Keratinocyte (primary cell): ENCODE measurements at regions not wholly inside any gene's neighbourhood (a gene's known extent, or its start where the extent isn't known, plus 50 kb on each side); places are given as distances from the start of the nearest gene placed in this dataset.

Experiments used
- DNase-seq: peaks from one replicate; pipeline ENCODE4 v3.0.0-alpha.2; 2011; ENCODE audit warnings: low read depth, missing footprints, low spot score
- FAIRE-seq: peaks from 2 replicates; lab custom pipeline; 2011; peaks lifted over from hg19 to GRCh38; lab: Jason Lieb, UNC
- H2AFZ ChIP-seq: 2 replicates; pipeline ENCODE4 v1.6.0; 2012; ENCODE audit warnings: low read length, control low read depth, inconsistent platforms; ENCODE audit not compliant: control insufficient read depth
- H3K27ac ChIP-seq: 2 replicates; pipeline ENCODE4 v1.5.1; 2011; ENCODE audit warnings: low read length; ENCODE audit not compliant: control insufficient read depth, insufficient read depth
- H3K27me3 ChIP-seq: 3 replicates; pipeline ENCODE4 v1.6.0; 2011; ENCODE audit warnings: low read length; ENCODE audit not compliant: control insufficient read depth, insufficient read depth; ENCODE audit errors: extremely low read depth
- H3K36me3 ChIP-seq, 2 experiments: 2 replicates in 1 of 2; 3 replicates in 1 of 2; pipeline ENCODE4 v1.5.1; 2011; ENCODE audit warnings: low read length in 2 of 2, mild to moderate bottlenecking in 1 of 2; ENCODE audit not compliant: control insufficient read depth in 2 of 2, insufficient read depth in 2 of 2; ENCODE audit errors: extremely low read depth in 1 of 2
- H3K4me1 ChIP-seq: 3 replicates; pipeline ENCODE4 v1.5.1; 2011; ENCODE audit warnings: low read length; ENCODE audit not compliant: control insufficient read depth, insufficient read depth; ENCODE audit errors: extremely low read depth
- H3K4me2 ChIP-seq: 3 replicates; pipeline ENCODE4 v1.6.0; 2011; ENCODE audit warnings: low read depth, low read length; ENCODE audit not compliant: control insufficient read depth, insufficient read depth; ENCODE audit errors: extremely low read depth
- H3K4me3 ChIP-seq, 3 experiments: fragments of 200-600 bp in 1 of 3; sonication (generic) in 1 of 3; 2 replicates in 2 of 3; 3 replicates in 1 of 3; pipeline ENCODE4 v1.5.1; 2011 to 2016; ENCODE audit warnings: low read length in 3 of 3, mild to moderate bottlenecking in 3 of 3, control low read depth in 2 of 3, inconsistent platforms in 1 of 3, low read depth in 1 of 3, mixed read lengths in 1 of 3, mixed run types in 1 of 3, moderate library complexity in 1 of 3; ENCODE audit not compliant: control insufficient read depth in 2 of 3, insufficient read depth in 2 of 3; ENCODE audit errors: extremely low read depth in 1 of 3
- H3K79me2 ChIP-seq: 2 replicates; pipeline ENCODE4 v1.6.0; 2012; ENCODE audit warnings: low read length; ENCODE audit not compliant: control insufficient read depth, insufficient read depth
- H3K9ac ChIP-seq: 3 replicates; pipeline ENCODE4 v1.6.0; 2011; ENCODE audit warnings: low read length; ENCODE audit not compliant: control insufficient read depth, insufficient read depth; ENCODE audit errors: extremely low read depth
- H3K9me1 ChIP-seq: 3 replicates; pipeline ENCODE4 v1.6.0; 2011; ENCODE audit warnings: low read length; ENCODE audit not compliant: control insufficient read depth, insufficient read depth; ENCODE audit errors: extremely low read depth
- H3K9me3 ChIP-seq: 2 replicates; pipeline ENCODE4 v1.5.1; 2012; ENCODE audit warnings: low read depth, low read length; ENCODE audit not compliant: control insufficient read depth
- H4K20me1 ChIP-seq: 3 replicates; pipeline ENCODE4 v1.6.0; 2011; ENCODE audit warnings: low read length; ENCODE audit not compliant: control insufficient read depth, insufficient read depth; ENCODE audit errors: extremely low read depth
- CTCF ChIP-seq, 3 experiments: IDR thresholded peaks in 1 of 3; conservative IDR thresholded peaks in 1 of 3; optimal IDR thresholded peaks in 1 of 3; 2 replicates in 2 of 3; 3 replicates in 1 of 3; pipeline versions ENCODE3 to v1.5.1; 2011; ENCODE audit warnings: low read length in 3 of 3, mild to moderate bottlenecking in 3 of 3, moderate library complexity in 2 of 3, control low read depth in 1 of 3, inconsistent platforms in 1 of 3; ENCODE audit not compliant: insufficient read depth in 2 of 3; ENCODE audit errors: extremely low read depth in 1 of 3
- EZH2 ChIP-seq: IDR thresholded peaks from one replicate; pipeline ENCODE4 v1.6.1; 2012; ENCODE audit warnings: inconsistent platforms, mild to moderate bottlenecking, low read length, moderate library complexity
- dilution Hi-C: fragments of 300-500 bp; cut with MboI; formaldehyde crosslinking; loops from one replicate; pipeline ENCODE4 v1.7.0; 2020; ENCODE audit warnings: low sequenced_read_pairs; ENCODE audit not compliant: extremely low pct_ligation_motif_present

- FAIRE-seq = no peak
- dilution Hi-C loops = no loop called here
Measured at GRCh38 chr10:46234431-46235060, 52.3 kb upstream of the ANTXRL start.

GRCh38 chr10:46235705-46236545 lies 50.9 kb upstream of the ANTXRL start:
- dilution Hi-C loops = no loop called here
- peaks cover 10% of the 10 kb centered on the region for H3K4me1 ChIP-seq
- H3K4me3 ChIP-seq = no peak overlapping the region
- H3K9me1 ChIP-seq = no peaks in the 10 kb centered on the region
- no peak overlapping the region for H3K27ac ChIP-seq
- no peaks in the 10 kb centered on the region for H3K36me3 ChIP-seq
- no peaks in the 10 kb centered on the region for H3K79me2 ChIP-seq
- no peak overlapping the region for H3K9ac ChIP-seq
- DNase-seq (no peak), FAIRE-seq (no peak)
- no peaks in the 10 kb centered on the region for H4K20me1 ChIP-seq
- no peaks in the 10 kb centered on the region for H3K27me3 ChIP-seq
- no peak overlapping the region for H2AFZ ChIP-seq
- H3K9me3 ChIP-seq = no peaks in the 10 kb centered on the region
- TF ChIP-seq CTCF (optimal IDR thresholded peaks at IDR 0.05 in 1 of 3, IDR thresholded peaks at IDR 0.05 in 1 of 3, conservative IDR thresholded peaks at IDR 0.05 in 1 of 3; ENCODE audit: extremely low read depth in 1 of 3, insufficient read depth in 2 of 3, low read length in 3 of 3) (no peak), EZH2 (no peak)
- no peak overlapping the region for H3K4me2 ChIP-seq

More at GRCh38 chr10:46234431-46235060, 52.3 kb upstream of the ANTXRL start:
- no peaks in the 10 kb centered on the region for H3K79me2 ChIP-seq
- no peak for DNase-seq
- no peaks in the 10 kb centered on the region for H3K9me3 ChIP-seq
- no peak overlapping the region for H3K4me2 ChIP-seq
- H4K20me1 ChIP-seq = no peaks in the 10 kb centered on the region
- H3K36me3 ChIP-seq = no peaks in the 10 kb centered on the region
- no peak overlapping the region for H3K27ac ChIP-seq
- no peak overlapping the region for H2AFZ ChIP-seq
- no peaks in the 10 kb centered on the region for H3K27me3 ChIP-seq
- H3K4me3 ChIP-seq = no peak overlapping the region
- TF ChIP-seq EZH2 = no peak
- TF ChIP-seq CTCF (optimal IDR thresholded peaks at IDR 0.05 in 1 of 3, IDR thresholded peaks at IDR 0.05 in 1 of 3, conservative IDR thresholded peaks at IDR 0.05 in 1 of 3; ENCODE audit: extremely low read depth in 1 of 3, insufficient read depth in 2 of 3, low read length in 3 of 3) = no peak
- no peak overlapping the region for H3K9ac ChIP-seq
- peaks cover 10% of the 10 kb centered on the region for H3K4me1 ChIP-seq
- H3K9me1 ChIP-seq = no peaks in the 10 kb centered on the region
